Endodermal cell (in vitro differentiated cells): ENCODE measurements at regions not wholly inside any gene's neighbourhood (a gene's known extent, or its start where the extent isn't known, plus 50 kb on each side); places are given as distances from the start of the nearest gene placed in this dataset.
"Not testable (repeated sequence)": the region's sequence is repeated elsewhere in the genome, so short reads cannot be mapped to it uniquely, and the experiment has no call there.

Source experiments
- DNase-seq: peaks from one replicate; pipeline ENCODE4 v3.0.0-alpha.2; 2017
- H3K27ac ChIP-seq: 2 replicates; pipeline ENCODE4 v1.5.1; 2013; ENCODE audit warnings: mild to moderate bottlenecking, low read depth, low read length, moderate library complexity
- H3K27me3 ChIP-seq: 2 replicates; pipeline ENCODE4 v1.6.1; 2013; ENCODE audit warnings: mild to moderate bottlenecking, low read length, moderate library complexity; ENCODE audit not compliant: insufficient read depth, control insufficient read depth, poor library complexity, severe bottlenecking
- H3K36me3 ChIP-seq: 2 replicates; pipeline ENCODE4 v1.7.0; 2013; ENCODE audit warnings: mild to moderate bottlenecking, low read length, moderate library complexity; ENCODE audit not compliant: control insufficient read depth, insufficient read depth
- H3K4me1 ChIP-seq: one replicate; pipeline ENCODE4 v1.7.0; 2013; ENCODE audit warnings: low read length; ENCODE audit not compliant: control insufficient read depth, insufficient read depth
- H3K4me3 ChIP-seq: 2 replicates; pipeline ENCODE4 v1.5.1; 2013; ENCODE audit warnings: mild to moderate bottlenecking, low read length, moderate library complexity
- H3K9ac ChIP-seq: 2 replicates; pipeline ENCODE4 v1.6.1; 2013; ENCODE audit warnings: mild to moderate bottlenecking, low read length, moderate library complexity; ENCODE audit not compliant: poor library complexity, severe bottlenecking; ENCODE audit errors: extremely low read depth
- H3K9me3 ChIP-seq: 2 replicates; pipeline ENCODE4 v1.6.1; 2013; ENCODE audit warnings: mild to moderate bottlenecking, low read length, moderate library complexity; ENCODE audit not compliant: control insufficient read depth
- H3K27ac Mint-ChIP-seq: 2 replicates; pipeline ENCODE4 v1.8.0; 2020; ENCODE audit warnings: mixed read lengths
- H3K27me3 Mint-ChIP-seq: 2 replicates; pipeline ENCODE4 v1.8.0; 2021; ENCODE audit warnings: mild to moderate bottlenecking, mixed read lengths; ENCODE audit not compliant: insufficient read depth
- H3K36me3 Mint-ChIP-seq: 2 replicates; pipeline ENCODE4 v1.8.0; 2020; ENCODE audit warnings: low read depth, mixed read lengths
- H3K4me1 Mint-ChIP-seq: 2 replicates; pipeline ENCODE4 v1.8.0; 2020; ENCODE audit warnings: mixed read lengths
- H3K4me3 Mint-ChIP-seq: 2 replicates; pipeline ENCODE4 v1.8.0; 2020; ENCODE audit warnings: mild to moderate bottlenecking, moderate library complexity, mixed read lengths
- H3K9me3 Mint-ChIP-seq: 2 replicates; pipeline ENCODE4 v1.8.0; 2020; ENCODE audit warnings: mild to moderate bottlenecking, mixed read lengths
- CTCF ChIP-seq: fragments of 200-600 bp; sonication (generic); conservative IDR thresholded peaks from 2 replicates; pipeline ENCODE4 v1.5.0; 2021; ENCODE audit warnings: antibody characterized with exemption, mild to moderate bottlenecking
- WGBS, 2 experiments: methylation state at CpG; one replicate each; pipeline versions ENCODE4 v1.1.5 to v1.1.7; 2013; ENCODE audit warnings: missing lambda C conversion rate in 2 of 2, mixed read lengths in 1 of 2; ENCODE audit not compliant: insufficient coverage in 1 of 2, insufficient read length in 1 of 2; 5-methylcytosine and 5-hydroxymethylcytosine counted together

DNA sequence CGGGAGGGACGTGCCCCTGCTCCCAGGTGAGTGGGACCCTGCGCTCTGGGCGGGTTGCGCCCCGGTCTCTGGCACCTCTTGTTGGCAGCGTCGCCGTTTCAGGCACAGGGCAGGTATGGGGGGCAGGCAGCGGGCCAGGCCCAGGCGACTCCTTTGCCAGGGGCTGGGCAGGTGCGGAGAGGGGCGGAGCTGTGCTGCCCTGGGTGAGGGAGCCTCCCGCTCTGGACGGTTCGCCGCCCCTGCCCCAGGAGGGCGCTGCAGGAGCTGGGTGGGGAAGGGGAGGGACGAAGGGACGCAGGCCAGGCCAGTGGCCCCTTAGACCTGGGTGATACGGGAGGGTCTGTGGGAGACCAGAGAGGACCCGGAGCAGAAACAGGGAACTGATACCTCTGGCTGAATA lies 663.9 kb upstream of the DEFB115 start:
- WGBS, 2 experiments = 80 to 84% methylated on average over 8 to 22 of the region's 22 CpGs
- Histone ChIP-seq H3K27me3 (no peaks in the 10 kb centered on the region), H3K9me3 (no peaks in the 10 kb centered on the region), H3K4me3 (no peak overlapping the region), H3K27ac (no peak overlapping the region), H3K9ac (no peak overlapping the region), H3K4me1 (no peaks in the 10 kb centered on the region), H3K36me3 (no peaks in the 10 kb centered on the region)
- Mint-ChIP-seq H3K4me3 (no peak overlapping the region), H3K36me3 (no peaks in the 10 kb centered on the region), H3K9me3 (peaks cover 53% of the 10 kb centered on the region), H3K27me3 (no peaks in the 10 kb centered on the region), H3K27ac (no peak overlapping the region), H3K4me1 (no peaks in the 10 kb centered on the region)
- no peak for TF ChIP-seq CTCF
- no peak for DNase-seq

DNA sequence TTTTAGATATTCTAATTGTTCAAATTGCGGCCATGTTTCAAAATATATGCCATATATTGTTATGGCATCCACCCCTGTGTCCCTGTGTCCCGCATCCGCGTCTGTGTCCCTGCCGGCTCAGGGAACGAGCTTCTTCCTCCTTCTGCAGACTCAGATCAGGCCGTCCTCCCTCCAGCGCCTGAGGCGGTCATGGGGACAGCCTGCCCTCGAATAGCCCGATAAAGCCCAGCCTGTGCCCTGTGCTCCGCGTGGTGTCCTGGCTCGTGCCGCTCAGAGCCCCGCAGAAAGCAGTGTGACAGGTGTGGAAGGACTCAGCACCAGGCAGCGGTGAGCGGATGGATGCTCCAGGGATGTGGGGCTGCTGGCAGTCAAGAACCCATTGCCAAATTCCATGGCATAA lies 663.4 kb upstream of the DEFB115 start:
- Histone ChIP-seq H3K27ac (no peak overlapping the region), H3K4me1 (no peaks in the 10 kb centered on the region), H3K9ac (no peak overlapping the region), H3K36me3 (no peaks in the 10 kb centered on the region), H3K4me3 (no peak overlapping the region), H3K9me3 (no peaks in the 10 kb centered on the region), H3K27me3 (no peaks in the 10 kb centered on the region)
- H3K4me3 Mint-ChIP-seq = no peak overlapping the region
- no peak for DNase-seq
- 88 to 94% methylated on average over 6 to 16 of the region's 18 CpGs for WGBS, 2 experiments
- peaks cover 53% of the 10 kb centered on the region for H3K9me3 Mint-ChIP-seq
- no peaks in the 10 kb centered on the region for H3K27me3 Mint-ChIP-seq
- H3K27ac Mint-ChIP-seq = no peak overlapping the region
- no peak for TF ChIP-seq CTCF
- no peaks in the 10 kb centered on the region for H3K4me1 Mint-ChIP-seq
- no peaks in the 10 kb centered on the region for H3K36me3 Mint-ChIP-seq

DNA sequence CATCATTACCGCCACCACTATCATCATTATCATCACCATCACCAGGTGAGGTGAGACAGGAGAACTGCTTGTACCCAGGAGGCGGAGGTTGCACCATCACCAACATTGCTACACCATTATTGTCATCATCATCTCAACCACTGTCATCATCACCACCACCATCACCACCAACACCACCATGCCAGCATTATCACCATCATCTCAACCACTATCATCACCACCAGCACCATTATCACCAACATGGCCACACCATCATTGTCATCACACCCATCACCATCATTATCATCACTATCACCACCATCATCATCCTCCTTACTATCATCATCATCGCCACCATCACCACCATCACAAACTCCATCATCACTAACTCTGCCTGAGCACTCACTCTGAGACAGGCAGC lies 661.8 kb upstream of the DEFB115 start:
- no peaks in the 10 kb centered on the region for H3K36me3 Mint-ChIP-seq
- no peaks in the 10 kb centered on the region for H3K4me1 ChIP-seq
- WGBS, 2 experiments = 92 to 100% methylated on average over 2 to 3 of the region's 3 CpGs
- H3K9me3 ChIP-seq = no peaks in the 10 kb centered on the region
- no peak for TF ChIP-seq CTCF
- no peak overlapping the region for H3K4me3 ChIP-seq
- no peaks in the 10 kb centered on the region for H3K36me3 ChIP-seq
- DNase-seq = no peak
- peaks cover 65% of the 10 kb centered on the region for H3K9me3 Mint-ChIP-seq
- H3K9ac ChIP-seq = no peak overlapping the region
- no peaks in the 10 kb centered on the region for H3K4me1 Mint-ChIP-seq
- H3K27me3 ChIP-seq = no peaks in the 10 kb centered on the region
- no peak overlapping the region for H3K27ac ChIP-seq
- no peak overlapping the region for H3K27ac Mint-ChIP-seq
- H3K4me3 Mint-ChIP-seq = no peak overlapping the region
- H3K27me3 Mint-ChIP-seq = no peaks in the 10 kb centered on the region

DNA sequence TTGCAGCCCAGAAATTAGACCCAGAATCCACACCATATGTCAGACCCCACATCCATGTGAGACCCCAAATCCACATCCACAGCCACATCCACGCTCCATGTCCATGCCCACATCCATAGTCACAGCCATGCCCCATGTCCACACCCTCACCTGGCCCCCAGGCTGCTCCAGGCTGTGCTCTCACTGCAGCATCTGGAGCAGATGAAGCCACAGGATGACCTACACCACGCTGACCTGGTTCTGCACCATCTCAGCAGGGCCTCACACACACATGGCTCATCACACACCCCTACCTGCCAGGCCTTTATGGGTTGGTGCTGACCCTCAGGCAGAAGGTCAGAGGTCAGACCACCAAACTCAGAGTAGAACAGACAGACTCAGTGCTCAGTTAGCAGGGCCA lies 660.0 kb upstream of the DEFB115 start:
- H3K9me3 ChIP-seq, H3K9ac ChIP-seq, H3K4me3 ChIP-seq, H3K27me3 Mint-ChIP-seq, H3K27me3 ChIP-seq, H3K4me1 ChIP-seq, H3K27ac Mint-ChIP-seq, H3K4me1 Mint-ChIP-seq, H3K36me3 Mint-ChIP-seq, H3K36me3 ChIP-seq, DNase-seq, H3K4me3 Mint-ChIP-seq, H3K27ac ChIP-seq: not testable (repeated sequence)
- peaks cover 68% of the 10 kb centered on the region for H3K9me3 Mint-ChIP-seq
- WGBS, 2 experiments = 53% methylated on average over 2 of the region's 2 CpGs; no CpG with 5 or more reads in 1 of the 2 experiments
